ENCODE measurements at regions not wholly inside any gene's neighbourhood (a gene's known extent, or its start where the extent isn't known, plus 50 kb on each side); places are given as distances from the start of the nearest gene placed in this dataset.
A peak's percentile ranks its signal among the peaks of the same experiment; 100 is the strongest.
"Not testable (repeated sequence)": the region's sequence is repeated elsewhere in the genome, so short reads cannot be mapped to it uniquely, and the experiment has no call there.

DNA sequence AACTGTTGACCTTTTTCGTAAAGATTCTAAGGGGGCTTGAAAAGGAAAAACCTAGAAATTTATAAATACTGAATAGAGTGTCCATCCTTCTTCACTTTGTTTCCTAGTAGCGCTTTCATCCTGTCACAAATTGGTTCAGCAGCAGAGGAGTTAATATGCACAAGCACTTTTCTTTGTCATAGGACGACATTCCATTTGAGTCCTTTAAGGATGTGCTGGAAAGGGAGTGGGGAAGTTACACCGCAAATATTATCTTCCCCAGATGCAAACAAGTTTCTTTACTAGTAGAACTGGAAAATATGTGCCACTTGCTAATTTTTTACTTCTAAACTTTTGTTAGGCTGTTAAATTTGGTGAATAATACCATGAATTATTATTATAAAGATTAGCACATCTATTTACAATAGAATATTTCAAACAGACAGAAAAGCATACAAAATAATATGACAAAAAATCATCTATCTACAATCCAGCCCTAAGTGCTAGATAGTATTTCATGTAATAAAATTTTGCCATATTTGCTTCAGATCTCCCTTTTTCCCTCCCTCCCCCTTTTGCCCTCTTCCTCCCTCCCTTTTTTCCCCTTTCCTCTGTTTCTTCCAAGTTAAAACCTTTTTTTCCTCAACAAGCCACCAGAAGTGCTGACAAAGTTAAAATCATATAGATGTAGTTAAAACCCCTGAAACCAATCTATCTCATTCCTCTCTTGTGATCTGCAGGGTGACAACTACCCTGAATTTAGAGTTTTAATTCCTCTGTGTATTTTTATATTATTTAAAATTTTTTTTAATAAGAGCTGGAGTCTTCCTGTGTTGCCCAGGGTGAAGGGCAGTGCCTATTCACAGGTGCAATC lies 50.5 kb upstream of the MAP4K3 start:
- H3K36me3 ChIP-seq (ENCODE audit: insufficient read depth, low read length) = no peaks in the 10 kb centered on the region
- no peak overlapping the region for H3K27ac ChIP-seq
- no peak for TF ChIP-seq POLR2AphosphoS5 (IDR thresholded peaks at IDR 0.05; ENCODE audit: borderline replicate concordance, low read depth, low read length)
- no peak for TF ChIP-seq FOXP2 (optimal IDR thresholded peaks at IDR 0.05; ENCODE audit: control extremely low read depth, extremely low read length, insufficient read depth)
- TF ChIP-seq EZH2 (IDR thresholded peaks at IDR 0.05) = no peak
- no peaks in the 10 kb centered on the region for H3K9me3 ChIP-seq (ENCODE audit: low read depth, low read length)
- no peak overlapping the region for H3K4me3 ChIP-seq
- DNase-seq (ENCODE audit: low read depth, low spot score) = no peak
- no peak overlapping the region for H3K9ac ChIP-seq (ENCODE audit: insufficient read length)

DNA sequence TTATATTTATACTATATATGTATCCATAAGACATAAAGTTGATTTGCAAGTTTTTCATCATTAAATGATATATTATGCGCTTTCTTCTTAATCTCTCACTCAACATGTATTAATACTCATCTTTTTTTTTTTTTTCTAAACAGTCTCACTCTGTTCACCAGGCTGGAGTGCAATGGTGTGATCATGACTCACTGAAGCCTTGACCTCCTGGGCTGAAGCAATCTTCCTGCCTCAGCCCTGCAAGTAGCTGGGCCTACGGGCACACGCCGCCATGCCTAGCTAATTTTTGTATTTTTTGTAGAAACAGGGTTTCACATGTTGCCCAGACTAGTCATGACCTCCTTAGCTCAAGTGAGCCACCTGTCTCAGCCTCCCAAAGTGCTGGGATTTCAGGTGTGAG lies 51.4 kb upstream of the MAP4K3 start:
- no peak for DNase-seq (ENCODE audit: low read depth, low spot score)
- no peaks in the 10 kb centered on the region for H3K9me3 ChIP-seq (ENCODE audit: low read depth, low read length)
- no peak overlapping the region for H3K9ac ChIP-seq (ENCODE audit: insufficient read length)
- H3K36me3 ChIP-seq (ENCODE audit: insufficient read depth, low read length) = no peaks in the 10 kb centered on the region
- TF ChIP-seq EZH2 (IDR thresholded peaks at IDR 0.05) (no peak), POLR2AphosphoS5 (IDR thresholded peaks at IDR 0.05; ENCODE audit: borderline replicate concordance, low read depth, low read length) (no peak), FOXP2 (optimal IDR thresholded peaks at IDR 0.05; ENCODE audit: control extremely low read depth, extremely low read length, insufficient read depth) (no peak)
- H3K27ac ChIP-seq = no peak overlapping the region
- no peak overlapping the region for H3K4me3 ChIP-seq

DNA sequence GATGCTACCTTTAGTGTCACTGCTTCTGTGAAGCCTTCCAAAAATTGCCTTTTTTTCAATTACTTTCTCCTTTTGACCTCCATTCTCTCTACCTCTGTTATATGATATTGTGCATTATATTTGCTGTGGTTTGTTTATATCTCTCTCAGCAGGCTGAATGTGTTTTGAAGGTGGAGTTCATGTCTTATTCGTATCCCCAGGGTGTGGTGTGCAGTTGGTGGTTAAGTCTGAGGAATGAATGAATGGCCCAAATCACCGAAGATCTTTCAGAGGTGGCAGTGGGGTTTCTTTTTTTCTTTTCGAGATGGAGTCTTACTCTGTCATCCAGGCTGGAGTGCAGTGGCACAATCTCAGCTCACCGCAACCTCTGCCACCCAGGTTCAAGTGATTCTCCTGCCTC lies 53.5 kb upstream of the MAP4K3 start:
- TF ChIP-seq POLR2AphosphoS5 (IDR thresholded peaks at IDR 0.05; ENCODE audit: borderline replicate concordance, low read depth, low read length) = no peak
- TF ChIP-seq EZH2 (IDR thresholded peaks at IDR 0.05) = no peak
- no peak for TF ChIP-seq FOXP2 (optimal IDR thresholded peaks at IDR 0.05; ENCODE audit: control extremely low read depth, extremely low read length, insufficient read depth)
- Histone ChIP-seq H3K27ac (no peak overlapping the region), H3K4me3 (no peak overlapping the region), H3K36me3 (ENCODE audit: insufficient read depth, low read length) (no peaks in the 10 kb centered on the region), H3K9ac (ENCODE audit: insufficient read length) (no peak overlapping the region), H3K9me3 (ENCODE audit: low read depth, low read length) (no peaks in the 10 kb centered on the region)
- DNase-seq (ENCODE audit: low read depth, low spot score) = no peak

DNA sequence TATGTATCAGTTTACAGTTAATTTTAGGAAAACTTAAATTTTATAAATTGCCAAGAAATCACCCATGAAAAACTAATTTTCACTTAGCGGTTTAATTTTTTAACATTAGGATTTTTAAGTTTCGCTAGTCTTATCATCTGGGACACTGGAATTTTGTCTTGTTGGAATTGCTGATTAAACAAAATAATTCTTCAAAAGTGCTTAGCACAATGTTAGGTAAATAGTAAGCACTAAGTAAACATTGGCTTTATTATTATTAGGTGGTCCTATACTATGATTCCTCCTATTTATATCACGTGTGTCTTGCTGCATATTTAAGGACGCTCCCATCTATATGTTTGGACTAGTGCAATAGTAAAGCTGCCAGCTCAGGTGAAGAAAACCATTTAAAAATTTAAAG lies 54.6 kb upstream of the MAP4K3 start:
- DNase-seq (ENCODE audit: low read depth, low spot score) = no peak
- Histone ChIP-seq H3K9ac (ENCODE audit: insufficient read length) (no peak overlapping the region), H3K36me3 (ENCODE audit: insufficient read depth, low read length) (no peaks in the 10 kb centered on the region), H3K9me3 (ENCODE audit: low read depth, low read length) (no peaks in the 10 kb centered on the region), H3K4me3 (no peak overlapping the region), H3K27ac (no peak overlapping the region)
- TF ChIP-seq POLR2AphosphoS5 (IDR thresholded peaks at IDR 0.05; ENCODE audit: borderline replicate concordance, low read depth, low read length) (no peak), EZH2 (IDR thresholded peaks at IDR 0.05) (no peak), FOXP2 (optimal IDR thresholded peaks at IDR 0.05; ENCODE audit: control extremely low read depth, extremely low read length, insufficient read depth) (no peak)

DNA sequence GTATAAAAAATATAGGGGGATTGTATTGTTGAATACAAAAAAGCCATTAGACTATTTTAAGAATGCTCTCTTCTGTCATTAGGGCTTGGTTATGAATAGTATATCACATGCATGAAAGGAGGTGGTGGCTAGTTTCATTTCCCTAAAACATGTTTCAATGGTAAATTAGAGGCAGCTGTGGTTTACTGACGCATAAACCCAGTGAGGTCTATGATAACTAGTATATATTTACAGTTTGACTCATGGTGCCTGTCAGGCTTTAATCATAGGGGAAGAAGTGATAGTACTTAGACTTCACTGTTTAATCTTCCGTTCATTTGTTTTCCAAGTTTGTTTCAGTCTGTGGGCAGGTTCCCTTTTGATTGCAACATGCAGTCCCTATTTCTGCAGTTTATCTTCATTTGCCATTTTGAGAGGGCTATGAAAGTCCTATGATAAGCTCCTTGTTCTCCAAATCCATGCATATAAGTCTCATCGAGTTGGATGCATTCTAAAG lies 55.1 kb upstream of the MAP4K3 start:
- no peak overlapping the region for H3K4me3 ChIP-seq
- TF ChIP-seq EZH2 (IDR thresholded peaks at IDR 0.05) (no peak), POLR2AphosphoS5 (IDR thresholded peaks at IDR 0.05; ENCODE audit: borderline replicate concordance, low read depth, low read length) (no peak), FOXP2 (optimal IDR thresholded peaks at IDR 0.05; ENCODE audit: control extremely low read depth, extremely low read length, insufficient read depth) (no peak)
- no peaks in the 10 kb centered on the region for H3K9me3 ChIP-seq (ENCODE audit: low read depth, low read length)
- H3K9ac ChIP-seq (ENCODE audit: insufficient read length) = no peak overlapping the region
- no peak for DNase-seq (ENCODE audit: low read depth, low spot score)
- H3K36me3 ChIP-seq (ENCODE audit: insufficient read depth, low read length) = no peaks in the 10 kb centered on the region
- 0 out of 2 replicates have a peak overlapping the region, but pooled peaks have one; percentile 11 for H3K27ac ChIP-seq

DNA sequence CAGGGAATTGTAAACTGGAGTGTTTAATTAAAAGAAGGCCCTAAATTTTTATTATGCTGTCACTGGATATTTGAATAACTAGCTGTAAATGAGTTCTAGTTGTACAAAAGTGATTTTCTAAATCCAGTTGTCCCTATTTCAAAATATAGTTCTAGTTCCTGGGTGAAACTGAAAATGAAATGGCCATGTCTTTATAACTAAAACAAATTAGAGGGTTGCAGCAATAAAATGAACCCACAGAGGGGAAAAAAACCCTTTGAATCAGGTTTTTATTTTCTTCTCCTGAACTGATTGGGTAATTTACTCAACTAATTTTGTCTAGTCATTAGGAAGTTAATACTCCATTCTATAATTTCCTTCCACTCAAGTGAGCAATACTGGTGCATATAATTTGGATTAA lies 55.6 kb upstream of the MAP4K3 start:
- Histone ChIP-seq H3K4me3 (no peak overlapping the region), H3K27ac (0 out of 2 replicates have a peak overlapping the region, but pooled peaks have one; percentile 11)

DNA sequence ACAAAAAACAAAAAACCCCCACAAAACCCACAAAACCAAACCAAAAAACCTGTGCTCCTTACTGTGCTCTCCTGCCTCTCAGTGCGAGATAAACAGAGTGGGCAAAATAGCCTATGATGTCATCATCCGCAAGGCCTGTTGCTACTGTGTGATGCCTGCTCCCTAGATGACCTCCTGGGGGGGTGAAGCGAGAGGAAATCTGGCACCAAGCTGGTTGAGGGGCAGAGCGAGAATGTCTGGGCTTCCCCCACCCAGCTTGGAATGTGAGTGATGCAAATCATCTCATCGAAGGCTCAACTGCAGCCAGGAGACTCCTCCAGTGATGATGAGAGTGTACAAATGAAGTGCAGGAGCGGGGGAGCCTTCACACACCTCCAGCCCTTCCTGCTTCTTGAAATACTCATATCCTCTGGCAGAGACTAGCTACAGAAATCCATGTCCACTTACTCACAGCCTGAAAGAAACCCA lies 57.7 kb upstream of the MAP4K3 start:
- H3K9me3 ChIP-seq (ENCODE audit: low read depth, low read length) = no peaks in the 10 kb centered on the region
- H3K36me3 ChIP-seq (ENCODE audit: insufficient read depth, low read length) = no peaks in the 10 kb centered on the region
- no peak overlapping the region for H3K27ac ChIP-seq
- no peak overlapping the region for H3K9ac ChIP-seq (ENCODE audit: insufficient read length)
- DNase-seq (ENCODE audit: low read depth, low spot score) = no peak
- TF ChIP-seq EZH2 (IDR thresholded peaks at IDR 0.05) = no peak
- TF ChIP-seq FOXP2 (optimal IDR thresholded peaks at IDR 0.05; ENCODE audit: control extremely low read depth, extremely low read length, insufficient read depth) = no peak
- no peak for TF ChIP-seq POLR2AphosphoS5 (IDR thresholded peaks at IDR 0.05; ENCODE audit: borderline replicate concordance, low read depth, low read length)
- no peak overlapping the region for H3K4me3 ChIP-seq

More for the DNA sequence above, 55.6 kb upstream of the MAP4K3 start:
- TF ChIP-seq FOXP2 (optimal IDR thresholded peaks at IDR 0.05; ENCODE audit: control extremely low read depth, extremely low read length, insufficient read depth) = no peak
- TF ChIP-seq EZH2 (IDR thresholded peaks at IDR 0.05) = no peak
- TF ChIP-seq POLR2AphosphoS5 (IDR thresholded peaks at IDR 0.05; ENCODE audit: borderline replicate concordance, low read depth, low read length) = no peak
- Histone ChIP-seq H3K36me3 (ENCODE audit: insufficient read depth, low read length) (no peaks in the 10 kb centered on the region), H3K9me3 (ENCODE audit: low read depth, low read length) (no peaks in the 10 kb centered on the region), H3K9ac (ENCODE audit: insufficient read length) (no peak overlapping the region)
- no peak for DNase-seq (ENCODE audit: low read depth, low spot score)

DNA sequence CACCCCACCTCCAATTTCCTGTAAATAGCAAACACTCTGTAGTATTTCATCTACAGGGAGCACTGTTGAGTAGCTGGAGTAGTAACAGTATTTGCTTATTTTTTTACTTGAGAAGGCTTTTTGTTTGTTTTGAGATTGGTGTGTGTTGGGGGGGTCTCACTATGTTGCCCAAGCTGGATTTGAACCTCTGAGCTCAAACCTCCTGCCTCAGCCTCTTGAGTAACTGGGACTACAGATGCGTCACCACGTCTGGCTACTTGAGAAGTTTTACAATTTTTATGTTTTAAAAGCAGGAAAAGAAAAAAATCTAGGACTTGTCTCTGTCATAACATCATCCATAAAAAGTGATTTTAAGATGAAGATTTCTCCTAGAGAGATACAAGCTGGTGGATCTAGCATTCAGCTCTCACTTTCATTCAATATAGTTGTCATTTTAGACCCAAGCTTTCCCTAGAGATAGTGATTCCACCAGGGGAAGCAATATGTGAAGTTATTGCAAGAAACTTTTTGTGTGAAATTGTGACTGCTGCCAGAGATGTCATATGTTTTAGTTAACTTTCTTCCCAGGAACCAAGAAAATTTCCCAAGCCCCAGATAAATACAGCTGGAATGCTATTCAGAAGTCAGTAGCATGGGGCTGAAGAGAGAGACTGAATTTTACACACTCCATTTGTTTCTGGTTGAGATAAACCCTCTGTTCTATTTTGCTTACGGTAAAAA lies 60.2 kb upstream of the MAP4K3 start:
- Histone ChIP-seq H3K9me3 (ENCODE audit: low read depth, low read length) (no peaks in the 10 kb centered on the region), H3K36me3 (ENCODE audit: insufficient read depth, low read length) (no peaks in the 10 kb centered on the region), H3K4me3 (no peak overlapping the region), H3K27ac (no peak overlapping the region), H3K9ac (ENCODE audit: insufficient read length) (no peak overlapping the region)
- TF ChIP-seq POLR2AphosphoS5 (IDR thresholded peaks at IDR 0.05; ENCODE audit: borderline replicate concordance, low read depth, low read length) (no peak), EZH2 (IDR thresholded peaks at IDR 0.05) (no peak), FOXP2 (optimal IDR thresholded peaks at IDR 0.05; ENCODE audit: control extremely low read depth, extremely low read length, insufficient read depth) (no peak)
- no peak for DNase-seq (ENCODE audit: low read depth, low spot score)

DNA sequence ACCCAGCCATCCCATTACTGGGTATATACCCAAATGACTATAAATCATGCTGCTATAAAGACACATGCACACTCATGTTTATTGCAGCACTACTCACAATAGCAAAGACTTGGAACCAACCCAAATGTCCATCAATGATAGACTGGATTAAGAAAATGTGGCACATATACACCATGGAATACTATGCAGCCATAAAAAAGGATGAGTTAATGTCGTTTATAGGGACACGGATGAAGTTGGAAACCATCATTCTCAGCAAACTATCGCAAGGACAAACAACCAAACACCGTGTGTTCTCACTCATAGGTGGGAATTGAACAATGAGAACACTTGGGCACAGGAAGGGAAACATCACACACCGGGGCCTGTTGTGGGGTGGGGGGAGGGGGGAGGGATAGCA lies 61.1 kb upstream of the MAP4K3 start:
- H3K9ac ChIP-seq (ENCODE audit: insufficient read length); H3K9me3 ChIP-seq (ENCODE audit: low read depth, low read length); H3K4me3 ChIP-seq; H3K27ac ChIP-seq; H3K36me3 ChIP-seq (ENCODE audit: insufficient read depth, low read length); DNase-seq (ENCODE audit: low read depth, low spot score): not testable (repeated sequence)
